ENCODE measurements at regions not wholly inside any gene's neighbourhood (a gene's known extent, or its start where the extent isn't known, plus 50 kb on each side); places are given as distances from the start of the nearest gene placed in this dataset.

GRCh38 chr3:111260878-111261277 is 189.3 kb downstream of the NECTIN3 start:
- Histone ChIP-seq H3K4me1 (ENCODE audit: control insufficient read depth, extremely low read depth, insufficient read depth, low read length) (no peaks in the 10 kb centered on the region), H3K36me3 (ENCODE audit: control insufficient read depth in 2 of 2, extremely low read depth in 1 of 2, insufficient read depth in 2 of 2, low read length in 2 of 2) (no peaks in the 10 kb centered on the region), H3K9ac (ENCODE audit: control insufficient read depth, extremely low read depth, insufficient read depth, low read length) (no peak overlapping the region), H3K27ac (ENCODE audit: control insufficient read depth, insufficient read depth, low read length) (no peak overlapping the region), H3K9me3 (ENCODE audit: control insufficient read depth, low read depth, low read length) (no peaks in the 10 kb centered on the region), H3K79me2 (ENCODE audit: control insufficient read depth, insufficient read depth, low read length) (no peaks in the 10 kb centered on the region), H3K9me1 (ENCODE audit: control insufficient read depth, extremely low read depth, insufficient read depth, low read length) (no peaks in the 10 kb centered on the region), H3K4me3 (ENCODE audit: control insufficient read depth in 2 of 3, extremely low read depth in 1 of 3, insufficient read depth in 2 of 3, low read depth in 1 of 3, low read length in 3 of 3) (no peak overlapping the region), H3K4me2 (ENCODE audit: control insufficient read depth, extremely low read depth, insufficient read depth, low read depth, low read length) (no peak overlapping the region), H3K27me3 (ENCODE audit: control insufficient read depth, extremely low read depth, insufficient read depth, low read length) (no peaks in the 10 kb centered on the region), H2AFZ (ENCODE audit: control insufficient read depth, low read length) (no peak overlapping the region), H4K20me1 (ENCODE audit: control insufficient read depth, extremely low read depth, insufficient read depth, low read length) (no peaks in the 10 kb centered on the region)
- TF ChIP-seq EZH2 (IDR thresholded peaks at IDR 0.05; ENCODE audit: low read length) (no peak), CTCF (optimal IDR thresholded peaks at IDR 0.05 in 1 of 3, IDR thresholded peaks at IDR 0.05 in 1 of 3, conservative IDR thresholded peaks at IDR 0.05 in 1 of 3; ENCODE audit: extremely low read depth in 1 of 3, insufficient read depth in 2 of 3, low read length in 3 of 3) (no peak)
- dilution Hi-C loops (cut with MboI; ENCODE audit: extremely low pct_ligation_motif_present, low sequenced_read_pairs): no loop called here
- DNase-seq (ENCODE audit: low read depth, low spot score): no peak
- no peak for FAIRE-seq

GRCh38 chr3:111269777-111270176 is 198.2 kb downstream of the NECTIN3 start:
- DNase-seq (ENCODE audit: low read depth, low spot score) (no peak), FAIRE-seq (no peak)
- dilution Hi-C loops (cut with MboI; ENCODE audit: extremely low pct_ligation_motif_present, low sequenced_read_pairs): no loop called here
- Histone ChIP-seq H3K27me3 (ENCODE audit: control insufficient read depth, extremely low read depth, insufficient read depth, low read length) (no peaks in the 10 kb centered on the region), H3K9me3 (ENCODE audit: control insufficient read depth, low read depth, low read length) (no peaks in the 10 kb centered on the region), H2AFZ (ENCODE audit: control insufficient read depth, low read length) (no peak overlapping the region), H3K4me3 (ENCODE audit: control insufficient read depth in 2 of 3, extremely low read depth in 1 of 3, insufficient read depth in 2 of 3, low read depth in 1 of 3, low read length in 3 of 3) (no peak overlapping the region), H3K4me2 (ENCODE audit: control insufficient read depth, extremely low read depth, insufficient read depth, low read depth, low read length) (no peak overlapping the region), H3K36me3 (ENCODE audit: control insufficient read depth in 2 of 2, extremely low read depth in 1 of 2, insufficient read depth in 2 of 2, low read length in 2 of 2) (no peaks in the 10 kb centered on the region), H3K79me2 (ENCODE audit: control insufficient read depth, insufficient read depth, low read length) (no peaks in the 10 kb centered on the region), H3K4me1 (ENCODE audit: control insufficient read depth, extremely low read depth, insufficient read depth, low read length) (no peaks in the 10 kb centered on the region), H3K9me1 (ENCODE audit: control insufficient read depth, extremely low read depth, insufficient read depth, low read length) (no peaks in the 10 kb centered on the region), H4K20me1 (ENCODE audit: control insufficient read depth, extremely low read depth, insufficient read depth, low read length) (no peaks in the 10 kb centered on the region), H3K27ac (ENCODE audit: control insufficient read depth, insufficient read depth, low read length) (no peak overlapping the region), H3K9ac (ENCODE audit: control insufficient read depth, extremely low read depth, insufficient read depth, low read length) (no peak overlapping the region)
- TF ChIP-seq EZH2 (IDR thresholded peaks at IDR 0.05; ENCODE audit: low read length) (no peak), CTCF (optimal IDR thresholded peaks at IDR 0.05 in 1 of 3, IDR thresholded peaks at IDR 0.05 in 1 of 3, conservative IDR thresholded peaks at IDR 0.05 in 1 of 3; ENCODE audit: extremely low read depth in 1 of 3, insufficient read depth in 2 of 3, low read length in 3 of 3) (no peak)
